ENCODE measurements at regions not wholly inside any gene's neighbourhood (a gene's known extent, or its start where the extent isn't known, plus 50 kb on each side); places are given as distances from the start of the nearest gene placed in this dataset.
"Not testable (repeated sequence)": the region's sequence is repeated elsewhere in the genome, so short reads cannot be mapped to it uniquely, and the experiment has no call there.

DNA sequence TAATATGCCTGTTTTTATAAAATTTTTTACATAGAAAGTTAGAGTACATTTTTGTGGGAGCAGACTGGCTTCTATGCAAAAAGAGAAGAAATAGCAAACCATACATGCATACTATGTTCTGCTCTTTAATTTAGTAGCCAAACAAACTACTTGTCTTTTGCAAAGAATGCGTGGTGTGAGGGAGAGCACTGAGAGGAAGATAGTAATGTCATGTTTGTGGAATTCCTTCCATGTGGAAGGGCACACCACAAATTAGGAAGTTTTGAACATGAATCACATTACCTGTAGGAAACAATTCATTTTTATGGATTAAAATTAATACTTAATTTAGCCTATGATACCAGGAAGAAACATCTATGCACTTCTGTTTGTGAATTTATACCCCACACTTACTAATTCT lies 1529.1 kb upstream of the ADGRL3 start:
- intact Hi-C loops (cut with DNase I; ENCODE audit: low total_unique reads) = no loop called here
- DNase-seq = no peak
- no peak overlapping the region for H3K4me3 ChIP-seq
- TF ChIP-seq CTCF (IDR thresholded peaks at IDR 0.05) = no peak
- TF ChIP-seq POLR2A (IDR thresholded peaks at IDR 0.05) = no peak
- H3K27me3 ChIP-seq = no peaks in the 10 kb centered on the region
- no peak overlapping the region for H3K27ac ChIP-seq
- H3K4me1 ChIP-seq = no peaks in the 10 kb centered on the region
- no peaks in the 10 kb centered on the region for H3K36me3 ChIP-seq (ENCODE audit: low read depth, missing control alignments)
- H3K9me3 ChIP-seq = no peaks in the 10 kb centered on the region
- WGBS, 2 donors = 81 to 86% methylated on average over 1 of the region's 1 CpG

DNA sequence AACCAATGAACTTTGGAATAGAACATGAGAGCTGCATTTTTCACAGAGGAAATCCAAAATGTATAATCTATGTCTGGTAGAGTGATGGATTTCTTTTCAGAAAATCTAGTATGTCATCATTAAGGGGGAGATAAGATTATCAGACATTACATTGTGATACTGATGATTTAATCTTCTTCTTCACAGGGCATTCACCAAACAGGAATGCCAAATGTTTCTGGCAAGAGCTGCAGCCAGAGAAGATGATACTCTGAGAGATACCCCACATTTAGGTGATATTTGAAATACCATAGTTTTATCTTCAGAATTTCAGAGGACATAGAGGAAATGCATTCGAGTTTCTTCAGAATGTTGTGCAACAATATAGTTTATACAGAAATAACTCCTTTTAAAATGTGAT lies 1523.7 kb upstream of the ADGRL3 start:
- H3K4me1 ChIP-seq = no peaks in the 10 kb centered on the region
- H3K36me3 ChIP-seq (ENCODE audit: low read depth, missing control alignments) = no peaks in the 10 kb centered on the region
- no peak overlapping the region for H3K4me3 ChIP-seq
- H3K9me3 ChIP-seq = no peaks in the 10 kb centered on the region
- intact Hi-C loops (cut with DNase I; ENCODE audit: low total_unique reads) = no loop called here
- 60 to 79% methylated on average over 1 of the region's 1 CpG for WGBS, 2 donors
- no peak for TF ChIP-seq POLR2A (IDR thresholded peaks at IDR 0.05)
- no peak for TF ChIP-seq CTCF (IDR thresholded peaks at IDR 0.05)
- no peak overlapping the region for H3K27ac ChIP-seq
- H3K27me3 ChIP-seq = no peaks in the 10 kb centered on the region
- DNase-seq = no peak

DNA sequence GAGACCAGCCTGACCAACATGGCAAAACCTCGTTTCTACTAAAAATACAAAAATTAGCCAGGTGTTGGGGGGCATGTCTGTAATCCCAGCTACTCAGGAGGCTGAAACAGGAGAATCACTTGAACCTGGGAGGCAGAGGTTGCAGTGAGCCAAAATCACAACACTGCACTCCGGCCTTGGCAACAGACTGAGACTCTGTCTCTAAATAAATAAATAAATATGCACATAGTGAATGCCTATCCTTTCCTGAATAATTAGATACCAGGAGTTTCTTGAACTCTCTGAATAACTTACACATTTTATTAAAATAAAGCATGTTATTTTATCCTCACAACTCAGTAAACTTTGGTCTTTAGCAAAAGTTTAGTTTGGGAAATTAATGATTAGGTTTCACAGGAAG lies 1523.1 kb upstream of the ADGRL3 start:
- DNase-seq; H3K4me3 ChIP-seq; H3K36me3 ChIP-seq (ENCODE audit: low read depth, missing control alignments); H3K4me1 ChIP-seq; intact Hi-C loops (cut with DNase I; ENCODE audit: low total_unique reads); H3K27me3 ChIP-seq; H3K27ac ChIP-seq; H3K9me3 ChIP-seq: not testable (repeated sequence)
- WGBS, 2 donors = 77 to 88% methylated on average over 2 of the region's 2 CpGs

DNA sequence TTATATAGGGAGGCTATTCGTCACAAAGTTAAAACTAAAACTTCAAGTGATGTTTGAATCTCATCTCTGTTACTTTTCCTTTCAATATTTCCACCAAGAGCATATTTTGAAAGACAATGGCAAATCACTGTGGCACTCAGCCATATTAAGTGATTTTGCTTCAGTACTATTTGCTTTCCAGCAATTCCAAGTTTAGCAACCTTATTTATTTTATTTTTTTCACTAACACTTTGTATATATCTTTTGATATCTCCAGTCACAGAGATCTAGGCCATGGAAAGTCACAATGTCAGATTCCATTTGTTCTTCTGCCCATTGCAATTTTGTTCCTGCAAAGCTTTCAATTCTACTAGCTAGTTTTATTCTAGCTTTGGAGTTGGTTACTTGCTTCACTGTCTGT lies 1514.5 kb upstream of the ADGRL3 start:
- no peaks in the 10 kb centered on the region for H3K36me3 ChIP-seq (ENCODE audit: low read depth, missing control alignments)
- intact Hi-C loops (cut with DNase I; ENCODE audit: low total_unique reads) = no loop called here
- TF ChIP-seq POLR2A (IDR thresholded peaks at IDR 0.05) = no peak
- TF ChIP-seq CTCF (IDR thresholded peaks at IDR 0.05) = no peak
- DNase-seq = no peak
- no peak overlapping the region for H3K4me3 ChIP-seq
- WGBS, 2 donors = 83 to 90% methylated on average over 1 of the region's 1 CpG
- H3K4me1 ChIP-seq = no peaks in the 10 kb centered on the region
- H3K27me3 ChIP-seq = no peaks in the 10 kb centered on the region
- H3K27ac ChIP-seq = no peak overlapping the region
- no peaks in the 10 kb centered on the region for H3K9me3 ChIP-seq

- H3K27me3 ChIP-seq = no peaks in the 10 kb centered on the region
- intact Hi-C loops (cut with DNase I; ENCODE audit: low total_unique reads) = no loop called here
- H3K9me3 ChIP-seq = no peaks in the 10 kb centered on the region
- no peaks in the 10 kb centered on the region for H3K4me1 ChIP-seq
- DNase-seq = no peak
- no peaks in the 10 kb centered on the region for H3K36me3 ChIP-seq (ENCODE audit: low read depth, missing control alignments)
- H3K4me3 ChIP-seq = no peak overlapping the region
- no peak overlapping the region for H3K27ac ChIP-seq
- WGBS, 2 donors = 67 to 74% methylated on average over 6 of the region's 6 CpGs
- no peak for TF ChIP-seq POLR2A (IDR thresholded peaks at IDR 0.05)
These were observed 1511.0 kb upstream of the ADGRL3 start for GRCh38 chr4:59689149-59689548.

DNA sequence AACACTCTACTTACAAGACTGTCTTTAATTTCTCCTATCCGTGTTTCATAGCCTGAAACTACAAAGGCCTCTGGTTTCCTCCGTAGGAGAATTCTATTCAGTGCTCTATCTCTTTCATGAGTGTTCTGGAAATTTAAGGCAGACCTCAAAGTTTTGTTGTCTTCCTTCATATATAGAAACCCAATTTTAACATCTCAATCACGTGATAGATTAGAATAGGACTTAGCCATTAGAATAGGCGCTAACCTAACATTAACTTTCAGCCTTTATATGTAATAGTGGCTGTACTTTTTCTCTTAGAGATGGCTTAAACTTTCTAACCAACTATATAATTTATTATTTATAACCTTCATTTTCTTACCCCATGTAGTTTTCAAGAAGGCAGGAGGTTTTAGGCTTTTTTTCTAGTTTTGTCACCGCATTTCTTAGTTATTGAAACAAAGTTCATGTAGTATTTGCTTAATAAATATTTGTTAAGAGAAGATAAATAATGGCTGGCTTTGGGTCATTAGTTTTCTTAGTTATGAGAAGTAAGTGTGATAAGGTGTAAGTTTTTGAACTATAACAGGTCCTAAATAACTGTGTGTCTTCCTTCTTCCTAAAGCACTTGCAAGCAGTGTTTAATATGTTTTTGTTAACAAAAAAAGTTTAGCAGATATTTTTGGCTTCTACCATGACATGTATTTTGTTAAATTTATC lies 1504.6 kb upstream of the ADGRL3 start:
- TF ChIP-seq CTCF (IDR thresholded peaks at IDR 0.05) (no peak), POLR2A (IDR thresholded peaks at IDR 0.05) (no peak)
- Histone ChIP-seq H3K36me3 (ENCODE audit: low read depth, missing control alignments) (no peaks in the 10 kb centered on the region), H3K27me3 (no peaks in the 10 kb centered on the region), H3K4me1 (no peaks in the 10 kb centered on the region), H3K27ac (no peak overlapping the region), H3K4me3 (no peak overlapping the region), H3K9me3 (no peaks in the 10 kb centered on the region)
- intact Hi-C loops (cut with DNase I; ENCODE audit: low total_unique reads) = no loop called here
- WGBS, 2 donors = 92 to 94% methylated on average over 5 of the region's 5 CpGs
- no peak for DNase-seq

Data from testis (tissue), 2 donors.